ENCODE measurements at regions not wholly inside any gene's neighbourhood (a gene's known extent, or its start where the extent isn't known, plus 50 kb on each side); places are given as distances from the start of the nearest gene placed in this dataset.
"Not testable (repeated sequence)": the region's sequence is repeated elsewhere in the genome, so short reads cannot be mapped to it uniquely, and the experiment has no call there.

DNA sequence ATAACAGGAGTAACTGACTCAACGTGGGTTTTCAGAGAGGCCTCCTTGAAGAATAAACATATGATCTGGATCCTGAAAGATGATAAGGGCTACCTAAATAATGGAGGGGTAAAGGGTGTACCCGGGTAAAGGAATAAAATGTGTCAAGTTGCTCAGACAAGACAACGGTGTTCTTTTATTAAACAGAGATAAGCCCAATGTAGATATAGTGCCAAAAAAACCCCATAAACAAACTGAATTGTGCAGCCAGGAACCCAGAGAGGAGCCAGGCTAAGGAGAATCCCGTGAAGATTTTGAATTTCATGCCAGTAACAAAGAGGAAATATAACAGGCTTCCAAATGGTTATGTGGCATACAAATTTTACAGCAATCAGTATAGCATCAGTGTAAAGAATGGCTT lies 618.2 kb downstream of the CPS1 start:
- 93% methylated on average over 4 of the region's 4 CpGs for WGBS
- no peaks in the 10 kb centered on the region for H3K36me3 ChIP-seq (ENCODE audit: insufficient read depth, low read length)

GRCh38 chr2:211175956-211176355 lies 619.6 kb downstream of the CPS1 start:
- Histone ChIP-seq H3K9me3 (ENCODE audit: insufficient read depth, low read depth, low read length) (no peaks in the 10 kb centered on the region), H3K4me1 (ENCODE audit: insufficient read depth, low read length) (no peaks in the 10 kb centered on the region), H3K27ac (ENCODE audit: low read depth, low read length) (no peak overlapping the region), H3K27me3 (ENCODE audit: insufficient read depth, low read length) (no peaks in the 10 kb centered on the region), H3K4me3 (ENCODE audit: low read length) (no peak overlapping the region), H3K9ac (ENCODE audit: low read depth, low read length) (no peak overlapping the region), H3K36me3 (ENCODE audit: insufficient read depth, low read length) (no peaks in the 10 kb centered on the region)
- 99% methylated on average over 2 of the region's 2 CpGs for WGBS

More for the DNA sequence above, 618.2 kb downstream of the CPS1 start:
- Histone ChIP-seq H3K27me3 (ENCODE audit: insufficient read depth, low read length) (no peaks in the 10 kb centered on the region), H3K4me1 (ENCODE audit: insufficient read depth, low read length) (no peaks in the 10 kb centered on the region), H3K4me3 (ENCODE audit: low read length) (no peak overlapping the region), H3K27ac (ENCODE audit: low read depth, low read length) (no peak overlapping the region), H3K9ac (ENCODE audit: low read depth, low read length) (no peak overlapping the region), H3K9me3 (ENCODE audit: insufficient read depth, low read depth, low read length) (no peaks in the 10 kb centered on the region)

- Histone ChIP-seq H3K9ac (ENCODE audit: low read depth, low read length) (no peak overlapping the region), H3K27me3 (ENCODE audit: insufficient read depth, low read length) (no peaks in the 10 kb centered on the region), H3K36me3 (ENCODE audit: insufficient read depth, low read length) (no peaks in the 10 kb centered on the region), H3K4me1 (ENCODE audit: insufficient read depth, low read length) (no peaks in the 10 kb centered on the region), H3K27ac (ENCODE audit: low read depth, low read length) (no peak overlapping the region), H3K9me3 (ENCODE audit: insufficient read depth, low read depth, low read length) (no peaks in the 10 kb centered on the region), H3K4me3 (ENCODE audit: low read length) (no peak overlapping the region)
Observed at GRCh38 chr2:211176514-211177141, 620.2 kb downstream of the CPS1 start.

GRCh38 chr2:211181626-211182025 lies 625.2 kb downstream of the CPS1 start:
- Histone ChIP-seq H3K27me3 (ENCODE audit: insufficient read depth, low read length) (no peaks in the 10 kb centered on the region), H3K27ac (ENCODE audit: low read depth, low read length) (no peak overlapping the region), H3K9ac (ENCODE audit: low read depth, low read length) (no peak overlapping the region), H3K36me3 (ENCODE audit: insufficient read depth, low read length) (no peaks in the 10 kb centered on the region), H3K4me1 (ENCODE audit: insufficient read depth, low read length) (no peaks in the 10 kb centered on the region), H3K9me3 (ENCODE audit: insufficient read depth, low read depth, low read length) (no peaks in the 10 kb centered on the region), H3K4me3 (ENCODE audit: low read length) (no peak overlapping the region)
- WGBS, result 91% methylated on average over 5 of the region's 5 CpGs

GRCh38 chr2:211187602-211188001 lies 631.2 kb downstream of the CPS1 start:
- H3K4me3 ChIP-seq (ENCODE audit: low read length), result no peak overlapping the region
- no peaks in the 10 kb centered on the region for H3K9me3 ChIP-seq (ENCODE audit: insufficient read depth, low read depth, low read length)
- no peaks in the 10 kb centered on the region for H3K27me3 ChIP-seq (ENCODE audit: insufficient read depth, low read length)
- H3K4me1 ChIP-seq (ENCODE audit: insufficient read depth, low read length), result no peaks in the 10 kb centered on the region
- H3K27ac ChIP-seq (ENCODE audit: low read depth, low read length), result no peak overlapping the region
- no peak overlapping the region for H3K9ac ChIP-seq (ENCODE audit: low read depth, low read length)
- H3K36me3 ChIP-seq (ENCODE audit: insufficient read depth, low read length), result no peaks in the 10 kb centered on the region

GRCh38 chr2:211203986-211204385 lies 647.6 kb downstream of the CPS1 start:
- H3K36me3 ChIP-seq (ENCODE audit: insufficient read depth, low read length), result no peaks in the 10 kb centered on the region
- H3K9ac ChIP-seq (ENCODE audit: low read depth, low read length), result no peak overlapping the region
- H3K4me1 ChIP-seq (ENCODE audit: insufficient read depth, low read length), result no peaks in the 10 kb centered on the region
- H3K27me3 ChIP-seq (ENCODE audit: insufficient read depth, low read length), result no peaks in the 10 kb centered on the region
- no peaks in the 10 kb centered on the region for H3K9me3 ChIP-seq (ENCODE audit: insufficient read depth, low read depth, low read length)
- H3K4me3 ChIP-seq (ENCODE audit: low read length), result no peak overlapping the region
- no peak overlapping the region for H3K27ac ChIP-seq (ENCODE audit: low read depth, low read length)

DNA sequence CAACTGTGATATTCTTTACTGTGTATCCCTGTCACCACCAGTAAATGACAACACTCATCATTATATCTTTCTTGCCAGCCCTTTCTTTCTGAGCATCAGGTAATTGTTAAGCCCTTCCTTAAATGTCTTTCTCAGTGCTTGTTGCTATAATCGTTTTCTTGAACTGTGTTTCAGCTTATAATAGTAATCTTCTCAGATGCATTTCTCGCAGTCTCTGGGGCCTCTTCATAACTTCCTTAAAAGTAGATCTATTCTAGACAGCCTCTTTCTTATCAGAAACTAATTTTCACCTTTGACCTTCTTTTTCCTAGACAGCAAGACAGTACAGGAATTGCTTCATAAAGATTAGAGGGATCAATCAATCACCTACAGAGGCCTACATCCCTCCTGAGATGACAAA lies 648.1 kb downstream of the CPS1 start:
- Histone ChIP-seq H3K36me3 (ENCODE audit: insufficient read depth, low read length) (no peaks in the 10 kb centered on the region), H3K4me1 (ENCODE audit: insufficient read depth, low read length) (no peaks in the 10 kb centered on the region), H3K4me3 (ENCODE audit: low read length) (no peak overlapping the region), H3K27me3 (ENCODE audit: insufficient read depth, low read length) (no peaks in the 10 kb centered on the region), H3K27ac (ENCODE audit: low read depth, low read length) (no peak overlapping the region), H3K9me3 (ENCODE audit: insufficient read depth, low read depth, low read length) (no peaks in the 10 kb centered on the region), H3K9ac (ENCODE audit: low read depth, low read length) (no peak overlapping the region)
- WGBS, result 95% methylated on average over 2 of the region's 2 CpGs

DNA sequence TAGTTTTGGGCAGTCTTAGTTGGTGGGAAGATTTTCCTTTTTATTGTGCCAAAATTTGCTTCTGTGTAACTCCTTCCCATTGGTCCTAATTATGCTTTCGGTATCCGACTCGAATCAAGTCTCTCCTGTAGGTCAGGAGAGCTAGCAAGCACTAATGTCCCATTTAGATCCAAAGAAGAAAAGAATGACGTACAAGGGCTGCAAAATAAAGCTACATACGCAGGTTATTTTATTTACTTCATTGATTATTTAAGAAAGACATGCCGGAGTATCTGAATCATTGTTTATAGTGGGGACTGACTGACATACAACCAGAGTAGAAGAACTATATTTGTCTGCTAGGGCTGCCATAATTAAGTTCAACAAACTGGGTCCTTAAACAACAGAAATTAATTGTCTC lies 648.5 kb downstream of the CPS1 start:
- no peak overlapping the region for H3K4me3 ChIP-seq (ENCODE audit: low read length)
- H3K9me3 ChIP-seq (ENCODE audit: insufficient read depth, low read depth, low read length), result no peaks in the 10 kb centered on the region
- H3K36me3 ChIP-seq (ENCODE audit: insufficient read depth, low read length), result no peaks in the 10 kb centered on the region
- H3K27ac ChIP-seq (ENCODE audit: low read depth, low read length), result no peak overlapping the region
- WGBS, result 92% methylated on average over 6 of the region's 6 CpGs
- no peak overlapping the region for H3K9ac ChIP-seq (ENCODE audit: low read depth, low read length)
- no peaks in the 10 kb centered on the region for H3K27me3 ChIP-seq (ENCODE audit: insufficient read depth, low read length)
- no peaks in the 10 kb centered on the region for H3K4me1 ChIP-seq (ENCODE audit: insufficient read depth, low read length)

- H3K9ac ChIP-seq (ENCODE audit: low read depth, low read length), result no peak overlapping the region
- no peaks in the 10 kb centered on the region for H3K4me1 ChIP-seq (ENCODE audit: insufficient read depth, low read length)
- H3K9me3 ChIP-seq (ENCODE audit: insufficient read depth, low read depth, low read length), result no peaks in the 10 kb centered on the region
- no CpG with 5 or more reads among the region's 1 CpG for WGBS
- no peak overlapping the region for H3K27ac ChIP-seq (ENCODE audit: low read depth, low read length)
- no peak overlapping the region for H3K4me3 ChIP-seq (ENCODE audit: low read length)
- H3K27me3 ChIP-seq (ENCODE audit: insufficient read depth, low read length), result no peaks in the 10 kb centered on the region
- H3K36me3 ChIP-seq (ENCODE audit: insufficient read depth, low read length), result no peaks in the 10 kb centered on the region
Observed at GRCh38 chr2:211205358-211205757, 649.0 kb downstream of the CPS1 start.

DNA sequence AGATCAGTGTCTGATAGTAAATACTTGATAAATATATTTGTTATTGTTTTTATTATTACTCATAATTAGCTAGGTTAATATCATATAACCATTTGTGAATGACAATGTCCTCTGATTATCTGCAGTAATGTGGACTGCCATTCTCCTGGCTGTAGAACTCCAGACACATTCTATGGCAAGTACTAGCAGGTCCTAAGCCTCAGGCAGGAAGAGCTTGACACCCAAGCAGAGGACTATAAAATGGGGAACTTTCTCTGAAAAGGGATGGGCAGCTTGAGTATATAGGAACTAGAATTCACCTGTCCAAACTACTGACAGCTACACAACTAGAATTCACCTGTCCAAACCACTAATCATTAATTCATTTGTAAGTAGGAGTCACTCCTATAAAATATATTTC lies 649.4 kb downstream of the CPS1 start:
- H3K4me3 ChIP-seq (ENCODE audit: low read length), result no peak overlapping the region
- H3K4me1 ChIP-seq (ENCODE audit: insufficient read depth, low read length), result no peaks in the 10 kb centered on the region
- H3K9ac ChIP-seq (ENCODE audit: low read depth, low read length), result no peak overlapping the region
- H3K36me3 ChIP-seq (ENCODE audit: insufficient read depth, low read length), result no peaks in the 10 kb centered on the region
- no peaks in the 10 kb centered on the region for H3K9me3 ChIP-seq (ENCODE audit: insufficient read depth, low read depth, low read length)
- no peak overlapping the region for H3K27ac ChIP-seq (ENCODE audit: low read depth, low read length)
- no peaks in the 10 kb centered on the region for H3K27me3 ChIP-seq (ENCODE audit: insufficient read depth, low read length)

GRCh38 chr2:211216221-211216620 lies 659.8 kb downstream of the CPS1 start:
- Histone ChIP-seq H3K4me3 (ENCODE audit: low read length) (no peak overlapping the region), H3K27ac (ENCODE audit: low read depth, low read length) (no peak overlapping the region), H3K36me3 (ENCODE audit: insufficient read depth, low read length) (no peaks in the 10 kb centered on the region), H3K9ac (ENCODE audit: low read depth, low read length) (no peak overlapping the region), H3K4me1 (ENCODE audit: insufficient read depth, low read length) (no peaks in the 10 kb centered on the region), H3K27me3 (ENCODE audit: insufficient read depth, low read length) (no peaks in the 10 kb centered on the region), H3K9me3 (ENCODE audit: insufficient read depth, low read depth, low read length) (0 out of 2 replicates have a peak, but pooled peaks cover 4% of the 10 kb centered on the region)
- 43% methylated on average over 1 of the region's 1 CpG for WGBS

DNA sequence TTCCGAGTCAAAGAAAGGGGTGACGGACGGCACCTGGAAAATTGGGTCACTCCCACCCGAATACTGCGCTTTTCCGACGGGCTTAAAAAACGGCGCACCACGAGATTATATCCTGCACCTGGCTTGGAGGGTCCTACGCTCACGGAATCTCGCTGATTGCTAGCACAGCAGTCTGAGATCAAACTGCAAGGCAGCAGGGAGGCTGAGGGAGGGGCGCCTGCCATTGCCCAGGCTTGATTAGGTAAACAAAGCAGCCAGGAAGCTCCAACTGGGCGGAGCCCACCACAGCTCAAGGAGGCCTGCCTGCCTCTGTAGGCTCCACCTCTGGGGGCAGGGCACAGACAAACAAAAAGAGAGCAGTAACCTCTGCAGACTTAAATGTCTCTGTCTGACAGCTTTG lies 663.1 kb downstream of the CPS1 start:
- H3K27me3 ChIP-seq (ENCODE audit: insufficient read depth, low read length); H3K4me1 ChIP-seq (ENCODE audit: insufficient read depth, low read length); H3K36me3 ChIP-seq (ENCODE audit: insufficient read depth, low read length); H3K9me3 ChIP-seq (ENCODE audit: insufficient read depth, low read depth, low read length); H3K27ac ChIP-seq (ENCODE audit: low read depth, low read length); H3K4me3 ChIP-seq (ENCODE audit: low read length); H3K9ac ChIP-seq (ENCODE audit: low read depth, low read length): not testable (repeated sequence)
- WGBS, result 81% methylated on average over 15 of the region's 15 CpGs
